ENCODE measurements at regions not wholly inside any gene's neighbourhood (a gene's known extent, or its start where the extent isn't known, plus 50 kb on each side); places are given as distances from the start of the nearest gene placed in this dataset.

GRCh38 chr2:82697231-82697630, 1761.8 kb downstream of the SUCLG1 start:
- intact Hi-C loops (cut with micrococcal nuclease): no loop called here

GRCh38 chr2:82694431-82694830, 1764.6 kb downstream of the SUCLG1 start:
- TF ChIP-seq CTCF (IDR thresholded peaks at IDR 0.05): no peak
- H3K27ac ChIP-seq (ENCODE audit: low read length): no peak overlapping the region
- no peaks in the 10 kb centered on the region for H3K27me3 ChIP-seq (ENCODE audit: control insufficient read depth, insufficient read depth, low read length)
- H3K4me3 ChIP-seq (ENCODE audit: low read length): no peak overlapping the region
- H3K9me3 Mint-ChIP-seq: peaks cover 5 to 11% of the 10 kb centered on the region in 2 donors
- H3K36me3 ChIP-seq (ENCODE audit: control insufficient read depth, insufficient read depth, low read length): no peaks in the 10 kb centered on the region
- H3K27ac Mint-ChIP-seq: no peak overlapping the region
- peaks cover 2% of the 10 kb centered on the region for H3K9me3 ChIP-seq (ENCODE audit: control insufficient read depth, insufficient read depth, low read length)
- H3K4me1 Mint-ChIP-seq: no peaks in the 10 kb centered on the region
- no peak overlapping the region for H3K4me3 Mint-ChIP-seq
- DNase-seq: no peak
- no peaks in the 10 kb centered on the region for H3K27me3 Mint-ChIP-seq (ENCODE audit: low read depth in 2 of 2)
- H3K36me3 Mint-ChIP-seq: no peaks in the 10 kb centered on the region
- ATAC-seq: no peak
- WGBS (ENCODE audit: insufficient coverage): no CpG with 5 or more reads among the region's 2 CpGs
- H3K4me1 ChIP-seq (ENCODE audit: control insufficient read depth, insufficient read depth, low read length): no peaks in the 10 kb centered on the region
- intact Hi-C loops (cut with micrococcal nuclease): no loop called here

More at GRCh38 chr2:82697231-82697630, 1761.8 kb downstream of the SUCLG1 start:
- Histone ChIP-seq H3K36me3 (ENCODE audit: control insufficient read depth, insufficient read depth, low read length) (no peaks in the 10 kb centered on the region), H3K27ac (ENCODE audit: low read length) (no peak overlapping the region), H3K4me1 (ENCODE audit: control insufficient read depth, insufficient read depth, low read length) (no peaks in the 10 kb centered on the region), H3K4me3 (ENCODE audit: low read length) (no peak overlapping the region), H3K9me3 (ENCODE audit: control insufficient read depth, insufficient read depth, low read length) (no peaks in the 10 kb centered on the region), H3K27me3 (ENCODE audit: control insufficient read depth, insufficient read depth, low read length) (no peaks in the 10 kb centered on the region)
- Mint-ChIP-seq H3K4me3 (no peak overlapping the region), H3K4me1 (no peaks in the 10 kb centered on the region), H3K27ac (no peak overlapping the region), H3K27me3 (ENCODE audit: low read depth in 2 of 2) (no peaks in the 10 kb centered on the region), H3K9me3 (peaks cover 5 to 22% of the 10 kb centered on the region in 2 donors), H3K36me3 (no peaks in the 10 kb centered on the region)
- ATAC-seq (no peak), DNase-seq (no peak)
- no peak for TF ChIP-seq CTCF (IDR thresholded peaks at IDR 0.05)
- WGBS (ENCODE audit: insufficient coverage): 82% methylated on average over 1 of the region's 1 CpG

- ATAC-seq (no peak), DNase-seq (no peak)
- intact Hi-C loops (cut with micrococcal nuclease): no loop called here
- H3K9me3 ChIP-seq (ENCODE audit: control insufficient read depth, insufficient read depth, low read length): peaks cover 2% of the 10 kb centered on the region
- no peak overlapping the region for H3K4me3 ChIP-seq (ENCODE audit: low read length)
- H3K9me3 Mint-ChIP-seq: peaks cover 12 to 17% of the 10 kb centered on the region in 2 donors
- H3K36me3 ChIP-seq (ENCODE audit: control insufficient read depth, insufficient read depth, low read length): no peaks in the 10 kb centered on the region
- H3K4me3 Mint-ChIP-seq: no peak overlapping the region
- H3K4me1 Mint-ChIP-seq: no peaks in the 10 kb centered on the region
- WGBS (ENCODE audit: insufficient coverage): 100% methylated on average over 2 of the region's 2 CpGs
- H3K27me3 Mint-ChIP-seq (ENCODE audit: low read depth in 2 of 2): no peaks in the 10 kb centered on the region
- H3K36me3 Mint-ChIP-seq: no peaks in the 10 kb centered on the region
- no peak overlapping the region for H3K27ac Mint-ChIP-seq
- TF ChIP-seq CTCF (IDR thresholded peaks at IDR 0.05): no peak
- no peaks in the 10 kb centered on the region for H3K4me1 ChIP-seq (ENCODE audit: control insufficient read depth, insufficient read depth, low read length)
- H3K27ac ChIP-seq (ENCODE audit: low read length): no peak overlapping the region
- no peaks in the 10 kb centered on the region for H3K27me3 ChIP-seq (ENCODE audit: control insufficient read depth, insufficient read depth, low read length)
Observed at GRCh38 chr2:82690757-82691411, 1768.2 kb downstream of the SUCLG1 start.

GRCh38 chr2:82675186-82675585, 1783.9 kb downstream of the SUCLG1 start:
- H3K4me3 ChIP-seq (ENCODE audit: low read length): no peak overlapping the region
- H3K27ac ChIP-seq (ENCODE audit: low read length): no peak overlapping the region
- no peaks in the 10 kb centered on the region for H3K27me3 ChIP-seq (ENCODE audit: control insufficient read depth, insufficient read depth, low read length)
- Mint-ChIP-seq H3K9me3 (peaks cover 7 to 19% of the 10 kb centered on the region in 2 donors), H3K27me3 (ENCODE audit: low read depth in 2 of 2) (no peaks in the 10 kb centered on the region), H3K4me3 (no peak overlapping the region), H3K27ac (no peak overlapping the region), H3K4me1 (no peaks in the 10 kb centered on the region), H3K36me3 (peaks cover 16% of the 10 kb centered on the region)
- no CpG with 5 or more reads among the region's 2 CpGs for WGBS (ENCODE audit: insufficient coverage)
- no peaks in the 10 kb centered on the region for H3K36me3 ChIP-seq (ENCODE audit: control insufficient read depth, insufficient read depth, low read length)
- no peak for TF ChIP-seq CTCF (IDR thresholded peaks at IDR 0.05)
- ATAC-seq (no peak), DNase-seq (no peak)
- H3K9me3 ChIP-seq (ENCODE audit: control insufficient read depth, insufficient read depth, low read length): no peaks in the 10 kb centered on the region
- H3K4me1 ChIP-seq (ENCODE audit: control insufficient read depth, insufficient read depth, low read length): no peaks in the 10 kb centered on the region
- intact Hi-C loops (cut with micrococcal nuclease): no loop called here

Data from natural killer cell (primary cell).